OCI-LY1 (cell line): ENCODE measurements at regions not wholly inside any gene's neighbourhood (a gene's known extent, or its start where the extent isn't known, plus 50 kb on each side); places are given as distances from the start of the nearest gene placed in this dataset.

ENCODE experiments used
- H2AFZ ChIP-seq: fragments of 200-600 bp; sonication (generic), shearing (Covaris generic); 2 replicates; pipeline ENCODE4 v1.6.0; 2014; ENCODE audit warnings: antibody characterized with exemption, mild to moderate bottlenecking, low read length
- H3F3A ChIP-seq: fragments of 200-600 bp; sonication (generic), shearing (Covaris generic); 2 replicates; pipeline ENCODE4 v1.6.0; 2014; ENCODE audit warnings: mild to moderate bottlenecking, antibody characterized with exemption, low read length, moderate library complexity; ENCODE audit not compliant: insufficient read depth
- H3K27ac ChIP-seq: fragments of 200-600 bp; sonication (generic); 2 replicates; pipeline ENCODE4 v1.5.1; 2014; ENCODE audit warnings: low read length, mixed run types, mild to moderate bottlenecking, low read depth; ENCODE audit not compliant: poor library complexity, severe bottlenecking
- H3K27me3 ChIP-seq: fragments of 200-600 bp; sonication (generic); 2 replicates; pipeline ENCODE4 v1.6.0; 2014; ENCODE audit warnings: antibody characterized with exemption, mild to moderate bottlenecking, low read length, moderate library complexity; ENCODE audit not compliant: insufficient read depth
- H3K36me3 ChIP-seq: fragments of 200-600 bp; sonication (generic); 2 replicates; pipeline ENCODE4 v1.6.1; 2014; ENCODE audit warnings: mild to moderate bottlenecking, antibody characterized with exemption, low read length, moderate library complexity, mixed read lengths; ENCODE audit not compliant: insufficient read depth
- H3K4me1 ChIP-seq: fragments of 200-600 bp; sonication (generic); 2 replicates; pipeline ENCODE4 v1.5.1; 2014; ENCODE audit warnings: mild to moderate bottlenecking, low read length, moderate library complexity; ENCODE audit not compliant: insufficient read depth, severe bottlenecking
- H3K4me2 ChIP-seq: fragments of 200-600 bp; sonication (generic), shearing (Covaris generic); 2 replicates; pipeline ENCODE4 v1.6.1; 2014; ENCODE audit warnings: low read length
- H3K4me3 ChIP-seq: fragments of 200-600 bp; sonication (generic); 2 replicates; pipeline ENCODE4 v1.5.1; 2014; ENCODE audit warnings: low read length, low read depth, mild to moderate bottlenecking, mixed read lengths; ENCODE audit not compliant: poor library complexity, severe bottlenecking
- H3K79me2 ChIP-seq: fragments of 200-600 bp; shearing (Covaris generic); 2 replicates; pipeline ENCODE4 v1.6.1; 2016; ENCODE audit warnings: mixed run types, low read length, mixed read lengths; ENCODE audit not compliant: insufficient read depth
- H3K9ac ChIP-seq: fragments of 200-600 bp; sonication (generic), shearing (Covaris generic); 2 replicates; pipeline ENCODE4 v1.6.1; 2014; ENCODE audit warnings: mild to moderate bottlenecking, low read length, mixed read lengths
- H3K9me2 ChIP-seq: fragments of 200-600 bp; sonication (generic), shearing (Covaris generic); 2 replicates; pipeline ENCODE4 v1.6.1; 2014; ENCODE audit warnings: low read depth, mild to moderate bottlenecking, low read length, mixed read lengths
- H3K9me3 ChIP-seq: fragments of 200-600 bp; shearing (Covaris generic); 2 replicates; pipeline ENCODE4 v1.6.1; 2014; ENCODE audit warnings: low read length, mixed read lengths
- H4K20me1 ChIP-seq: fragments of 200-600 bp; sonication (generic), shearing (Covaris generic); 2 replicates; pipeline ENCODE4 v1.6.0; 2016; ENCODE audit warnings: mild to moderate bottlenecking, low read length; ENCODE audit not compliant: insufficient read depth
- CTCF ChIP-seq: fragments of 200-600 bp; sonication (generic), shearing (Covaris generic); IDR thresholded peaks from 2 replicates; pipeline ENCODE4 v1.5.1; 2017; ENCODE audit warnings: mild to moderate bottlenecking, antibody characterized with exemption, low read length, moderate library complexity, mixed read lengths
- EZH2 ChIP-seq: fragments of 200-600 bp; sonication (generic), shearing (Covaris generic); IDR thresholded peaks from 2 replicates; pipeline ENCODE4 v1.8.0; 2017; ENCODE audit warnings: borderline replicate concordance, mixed run types, mild to moderate bottlenecking, antibody characterized with exemption, low read length, moderate library complexity, mixed read lengths

GRCh38 chr1:186566140-186566855 is 105.4 kb upstream of the PDC start:
- H2AFZ ChIP-seq, result no peak overlapping the region
- no peaks in the 10 kb centered on the region for H3K27me3 ChIP-seq
- H3K4me2 ChIP-seq, result no peak overlapping the region
- H3K9me2 ChIP-seq, result no peaks in the 10 kb centered on the region
- H3K79me2 ChIP-seq, result no peaks in the 10 kb centered on the region
- no peaks in the 10 kb centered on the region for H3K36me3 ChIP-seq
- no peaks in the 10 kb centered on the region for H3K4me1 ChIP-seq
- H3K9me3 ChIP-seq, result no peaks in the 10 kb centered on the region
- H4K20me1 ChIP-seq, result no peaks in the 10 kb centered on the region
- H3K9ac ChIP-seq, result no peak overlapping the region
- H3F3A ChIP-seq, result no peaks in the 10 kb centered on the region
- H3K4me3 ChIP-seq, result no peak overlapping the region
- no peak for TF ChIP-seq CTCF
- no peak for TF ChIP-seq EZH2
- no peak overlapping the region for H3K27ac ChIP-seq

GRCh38 chr1:186564582-186564981 is 103.7 kb upstream of the PDC start:
- no peaks in the 10 kb centered on the region for H3F3A ChIP-seq
- no peak overlapping the region for H3K4me3 ChIP-seq
- H3K27ac ChIP-seq, result no peak overlapping the region
- no peaks in the 10 kb centered on the region for H4K20me1 ChIP-seq
- no peak overlapping the region for H2AFZ ChIP-seq
- no peaks in the 10 kb centered on the region for H3K9me2 ChIP-seq
- H3K27me3 ChIP-seq, result no peaks in the 10 kb centered on the region
- H3K79me2 ChIP-seq, result no peaks in the 10 kb centered on the region
- no peaks in the 10 kb centered on the region for H3K4me1 ChIP-seq
- no peaks in the 10 kb centered on the region for H3K36me3 ChIP-seq
- TF ChIP-seq CTCF (no peak), EZH2 (no peak)
- H3K9ac ChIP-seq, result no peak overlapping the region
- H3K9me3 ChIP-seq, result no peaks in the 10 kb centered on the region
- H3K4me2 ChIP-seq, result no peak overlapping the region

- no peak overlapping the region for H3K4me3 ChIP-seq
- no peaks in the 10 kb centered on the region for H3K9me3 ChIP-seq
- H3K36me3 ChIP-seq, result no peaks in the 10 kb centered on the region
- no peak overlapping the region for H3K9ac ChIP-seq
- no peaks in the 10 kb centered on the region for H3K79me2 ChIP-seq
- TF ChIP-seq CTCF, result no peak
- TF ChIP-seq EZH2, result no peak
- no peaks in the 10 kb centered on the region for H4K20me1 ChIP-seq
- no peak overlapping the region for H2AFZ ChIP-seq
- no peak overlapping the region for H3K4me2 ChIP-seq
- H3K27ac ChIP-seq, result no peak overlapping the region
- no peaks in the 10 kb centered on the region for H3F3A ChIP-seq
- H3K9me2 ChIP-seq, result no peaks in the 10 kb centered on the region
- no peaks in the 10 kb centered on the region for H3K27me3 ChIP-seq
- H3K4me1 ChIP-seq, result no peaks in the 10 kb centered on the region
These were observed 98.7 kb upstream of the PDC start for GRCh38 chr1:186559601-186560116.
